GM12878 (cell line): ENCODE measurements at regions not wholly inside any gene's neighbourhood (a gene's known extent, or its start where the extent isn't known, plus 50 kb on each side); places are given as distances from the start of the nearest gene placed in this dataset.

Source experiments
- CHD1 ChIP-seq: IDR thresholded peaks from 2 replicates; pipeline ENCODE4 v1.6.1; 2012; ENCODE audit warnings: low read depth, low read length, improper control_type of control experiment
- DPF2 ChIP-seq: fragments of 450-650 bp; IDR thresholded peaks from 2 replicates; pipeline ENCODE4 v1.6.1; 2017; ENCODE audit warnings: mild to moderate bottlenecking
- ESRRA ChIP-seq: IDR thresholded peaks from 2 replicates; pipeline ENCODE4 v1.6.1; 2012; ENCODE audit warnings: mild to moderate bottlenecking, low read length, improper control_type of control experiment
- LARP7 ChIP-seq: fragments of 450-650 bp; IDR thresholded peaks from 2 replicates; pipeline ENCODE4 v1.6.1; 2017; ENCODE audit warnings: mild to moderate bottlenecking
- MXI1 ChIP-seq: fragments of 150-350 bp; IDR thresholded peaks from 2 replicates; pipeline ENCODE4 v1.6.1; 2011; ENCODE audit warnings: low read depth, mild to moderate bottlenecking, inconsistent platforms, low read length, improper control_type of control experiment
- NFIC ChIP-seq: IDR thresholded peaks from 2 replicates; pipeline ENCODE4 v1.6.1; 2012; ENCODE audit warnings: low read depth, mild to moderate bottlenecking, inconsistent platforms, low read length, moderate library complexity
- POLR2A ChIP-seq: IDR thresholded peaks from 2 replicates; pipeline ENCODE4 v1.6.1; 2011; ENCODE audit warnings: low read depth, mild to moderate bottlenecking, low read length
- RAD21 ChIP-seq: IDR thresholded peaks from 2 replicates; pipeline ENCODE4 v1.6.1; 2011; ENCODE audit warnings: mild to moderate bottlenecking, low read depth, low read length, moderate library complexity; ENCODE audit not compliant: insufficient read depth
- TARDBP ChIP-seq: IDR thresholded peaks from 2 replicates; pipeline ENCODE4 v1.6.1; 2016; ENCODE audit warnings: borderline replicate concordance
- TF ChIP-seq, protein P1 (sequence below): fragments of 450-650 bp; formaldehyde crosslinking; IDR thresholded peaks from 2 replicates; pipeline ENCODE4 v1.5.0; 2022; ENCODE audit warnings: mild to moderate bottlenecking, missing genetic modification characterization
- TF ChIP-seq, protein P2 (sequence below): IDR thresholded peaks from 2 replicates; pipeline ENCODE4 v1.6.1; 2012; ENCODE audit warnings: mild to moderate bottlenecking, low read depth, low read length
- TF ChIP-seq, protein P3 (sequence below), 3 experiments: IDR thresholded peaks in 2 of 3; conservative IDR thresholded peaks in 1 of 3; 2 replicates each; pipeline ENCODE4 v1.5.1; 2011; ENCODE audit warnings: low read depth in 3 of 3, low read length in 3 of 3, mild to moderate bottlenecking in 3 of 3, control low read depth in 2 of 3, moderate library complexity in 2 of 3, inconsistent platforms in 1 of 3, mixed read lengths in 1 of 3; ENCODE audit not compliant: control insufficient read depth in 2 of 3, insufficient read depth in 1 of 3; ENCODE audit errors: extremely low read depth in 1 of 3

GRCh38 chr9:107735821-107736220 is 246.3 kb upstream of the KLF4 start:
- TF ChIP-seq MXI1 (no peak), POLR2A (no peak), RAD21 (no peak), LARP7 (no peak), CHD1 (no peak), ESRRA (no peak), NFIC (no peak), TARDBP (no peak), DPF2 (no peak)
- TF ChIP-seq, protein P1, sequence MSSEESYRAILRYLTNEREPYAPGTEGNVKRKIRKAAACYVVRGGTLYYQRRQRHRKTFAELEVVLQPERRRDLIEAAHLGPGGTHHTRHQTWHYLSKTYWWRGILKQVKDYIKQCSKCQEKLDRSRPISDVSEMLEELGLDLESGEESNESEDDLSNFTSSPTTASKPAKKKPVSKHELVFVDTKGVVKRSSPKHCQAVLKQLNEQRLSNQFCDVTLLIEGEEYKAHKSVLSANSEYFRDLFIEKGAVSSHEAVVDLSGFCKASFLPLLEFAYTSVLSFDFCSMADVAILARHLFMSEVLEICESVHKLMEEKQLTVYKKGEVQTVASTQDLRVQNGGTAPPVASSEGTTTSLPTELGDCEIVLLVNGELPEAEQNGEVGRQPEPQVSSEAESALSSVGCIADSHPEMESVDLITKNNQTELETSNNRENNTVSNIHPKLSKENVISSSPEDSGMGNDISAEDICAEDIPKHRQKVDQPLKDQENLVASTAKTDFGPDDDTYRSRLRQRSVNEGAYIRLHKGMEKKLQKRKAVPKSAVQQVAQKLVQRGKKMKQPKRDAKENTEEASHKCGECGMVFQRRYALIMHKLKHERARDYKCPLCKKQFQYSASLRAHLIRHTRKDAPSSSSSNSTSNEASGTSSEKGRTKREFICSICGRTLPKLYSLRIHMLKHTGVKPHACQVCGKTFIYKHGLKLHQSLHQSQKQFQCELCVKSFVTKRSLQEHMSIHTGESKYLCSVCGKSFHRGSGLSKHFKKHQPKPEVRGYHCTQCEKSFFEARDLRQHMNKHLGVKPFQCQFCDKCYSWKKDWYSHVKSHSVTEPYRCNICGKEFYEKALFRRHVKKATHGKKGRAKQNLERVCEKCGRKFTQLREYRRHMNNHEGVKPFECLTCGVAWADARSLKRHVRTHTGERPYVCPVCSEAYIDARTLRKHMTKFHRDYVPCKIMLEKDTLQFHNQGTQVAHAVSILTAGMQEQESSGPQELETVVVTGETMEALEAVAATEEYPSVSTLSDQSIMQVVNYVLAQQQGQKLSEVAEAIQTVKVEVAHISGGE (CRISPR knock-in tag) = no peak
- TF ChIP-seq, protein P2, sequence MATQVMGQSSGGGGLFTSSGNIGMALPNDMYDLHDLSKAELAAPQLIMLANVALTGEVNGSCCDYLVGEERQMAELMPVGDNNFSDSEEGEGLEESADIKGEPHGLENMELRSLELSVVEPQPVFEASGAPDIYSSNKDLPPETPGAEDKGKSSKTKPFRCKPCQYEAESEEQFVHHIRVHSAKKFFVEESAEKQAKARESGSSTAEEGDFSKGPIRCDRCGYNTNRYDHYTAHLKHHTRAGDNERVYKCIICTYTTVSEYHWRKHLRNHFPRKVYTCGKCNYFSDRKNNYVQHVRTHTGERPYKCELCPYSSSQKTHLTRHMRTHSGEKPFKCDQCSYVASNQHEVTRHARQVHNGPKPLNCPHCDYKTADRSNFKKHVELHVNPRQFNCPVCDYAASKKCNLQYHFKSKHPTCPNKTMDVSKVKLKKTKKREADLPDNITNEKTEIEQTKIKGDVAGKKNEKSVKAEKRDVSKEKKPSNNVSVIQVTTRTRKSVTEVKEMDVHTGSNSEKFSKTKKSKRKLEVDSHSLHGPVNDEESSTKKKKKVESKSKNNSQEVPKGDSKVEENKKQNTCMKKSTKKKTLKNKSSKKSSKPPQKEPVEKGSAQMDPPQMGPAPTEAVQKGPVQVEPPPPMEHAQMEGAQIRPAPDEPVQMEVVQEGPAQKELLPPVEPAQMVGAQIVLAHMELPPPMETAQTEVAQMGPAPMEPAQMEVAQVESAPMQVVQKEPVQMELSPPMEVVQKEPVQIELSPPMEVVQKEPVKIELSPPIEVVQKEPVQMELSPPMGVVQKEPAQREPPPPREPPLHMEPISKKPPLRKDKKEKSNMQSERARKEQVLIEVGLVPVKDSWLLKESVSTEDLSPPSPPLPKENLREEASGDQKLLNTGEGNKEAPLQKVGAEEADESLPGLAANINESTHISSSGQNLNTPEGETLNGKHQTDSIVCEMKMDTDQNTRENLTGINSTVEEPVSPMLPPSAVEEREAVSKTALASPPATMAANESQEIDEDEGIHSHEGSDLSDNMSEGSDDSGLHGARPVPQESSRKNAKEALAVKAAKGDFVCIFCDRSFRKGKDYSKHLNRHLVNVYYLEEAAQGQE = no peak
- TF ChIP-seq, protein P3, sequence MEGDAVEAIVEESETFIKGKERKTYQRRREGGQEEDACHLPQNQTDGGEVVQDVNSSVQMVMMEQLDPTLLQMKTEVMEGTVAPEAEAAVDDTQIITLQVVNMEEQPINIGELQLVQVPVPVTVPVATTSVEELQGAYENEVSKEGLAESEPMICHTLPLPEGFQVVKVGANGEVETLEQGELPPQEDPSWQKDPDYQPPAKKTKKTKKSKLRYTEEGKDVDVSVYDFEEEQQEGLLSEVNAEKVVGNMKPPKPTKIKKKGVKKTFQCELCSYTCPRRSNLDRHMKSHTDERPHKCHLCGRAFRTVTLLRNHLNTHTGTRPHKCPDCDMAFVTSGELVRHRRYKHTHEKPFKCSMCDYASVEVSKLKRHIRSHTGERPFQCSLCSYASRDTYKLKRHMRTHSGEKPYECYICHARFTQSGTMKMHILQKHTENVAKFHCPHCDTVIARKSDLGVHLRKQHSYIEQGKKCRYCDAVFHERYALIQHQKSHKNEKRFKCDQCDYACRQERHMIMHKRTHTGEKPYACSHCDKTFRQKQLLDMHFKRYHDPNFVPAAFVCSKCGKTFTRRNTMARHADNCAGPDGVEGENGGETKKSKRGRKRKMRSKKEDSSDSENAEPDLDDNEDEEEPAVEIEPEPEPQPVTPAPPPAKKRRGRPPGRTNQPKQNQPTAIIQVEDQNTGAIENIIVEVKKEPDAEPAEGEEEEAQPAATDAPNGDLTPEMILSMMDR (IDR thresholded peaks at IDR 0.05 in 2 of 3, conservative IDR thresholded peaks at IDR 0.05 in 1 of 3; ENCODE audit: control insufficient read depth in 2 of 3, extremely low read depth in 1 of 3, insufficient read depth in 1 of 3, low read depth in 3 of 3, low read length in 3 of 3) = no peak
